ENCODE measurements at regions not wholly inside any gene's neighbourhood (a gene's known extent, or its start where the extent isn't known, plus 50 kb on each side); places are given as distances from the start of the nearest gene placed in this dataset.

DNA sequence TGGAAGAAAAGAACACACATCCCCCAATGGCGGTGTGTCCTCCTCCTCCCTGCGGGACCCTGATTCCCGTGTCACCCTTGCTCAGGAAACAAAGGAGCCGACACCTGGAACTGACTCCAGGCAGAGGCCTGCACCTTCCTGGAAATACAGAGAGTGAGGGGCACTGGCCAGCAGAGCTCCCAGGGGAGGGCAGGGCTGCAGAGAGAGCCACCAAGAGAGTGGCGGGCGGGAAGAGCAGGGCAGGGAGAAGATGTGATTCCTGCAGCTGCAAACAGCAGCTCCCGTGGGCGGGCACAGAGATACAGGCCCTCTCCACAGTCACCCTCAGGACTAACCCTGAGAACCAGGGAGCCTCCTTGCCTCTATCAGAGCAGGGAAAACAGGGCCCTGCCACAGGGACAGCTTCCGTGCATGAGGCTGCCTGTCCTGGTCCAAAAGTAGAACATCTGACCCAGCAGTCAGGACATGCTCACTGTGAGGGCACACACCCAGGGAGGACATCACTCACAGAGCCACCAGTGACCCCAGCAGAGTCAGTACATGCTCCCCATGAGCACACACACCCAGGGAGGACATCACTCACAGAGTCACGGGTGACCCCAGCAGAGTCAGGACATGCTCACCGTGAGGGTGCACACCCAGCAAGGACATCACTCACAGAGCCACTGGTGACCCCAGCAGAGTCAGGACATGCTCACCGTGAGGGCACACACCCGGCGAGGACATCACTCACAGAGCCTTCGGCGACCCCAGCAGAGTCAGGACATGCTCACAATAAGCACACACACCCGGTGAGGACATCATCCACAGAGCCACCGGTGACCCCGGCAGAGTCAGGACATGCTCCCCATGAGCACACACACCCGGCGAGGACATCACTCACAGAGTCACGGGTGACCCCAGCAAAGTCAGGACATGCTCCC lies 193.1 kb downstream of the DLL1 start:
- Mint-ChIP-seq H3K27me3 (ENCODE audit: low read depth) (no peaks in the 10 kb centered on the region; the same call in 1 of the 2 replicates), H3K4me3 (no peak overlapping the region), H3K4me1 (peaks cover 15% of the 10 kb centered on the region), H3K9me3 (peaks cover 16% of the 10 kb centered on the region), H3K27ac (no peak overlapping the region), H3K36me3 (peaks cover 9% of the 10 kb centered on the region)
- ATAC-seq (no peak), DNase-seq (ENCODE audit: low spot score) (peak; percentile 4)
- CTCF ChIA-PET: no interaction called here
- POLR2A ChIA-PET: no interaction called here
- TF ChIP-seq, protein P1, sequence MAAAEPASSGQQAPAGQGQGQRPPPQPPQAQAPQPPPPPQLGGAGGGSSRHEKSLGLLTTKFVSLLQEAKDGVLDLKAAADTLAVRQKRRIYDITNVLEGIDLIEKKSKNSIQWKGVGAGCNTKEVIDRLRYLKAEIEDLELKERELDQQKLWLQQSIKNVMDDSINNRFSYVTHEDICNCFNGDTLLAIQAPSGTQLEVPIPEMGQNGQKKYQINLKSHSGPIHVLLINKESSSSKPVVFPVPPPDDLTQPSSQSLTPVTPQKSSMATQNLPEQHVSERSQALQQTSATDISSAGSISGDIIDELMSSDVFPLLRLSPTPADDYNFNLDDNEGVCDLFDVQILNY (CRISPR knock-in tag; IDR thresholded peaks at IDR 0.05): no peak
- no peak for TF ChIP-seq SMAD3 (CRISPR knock-in tag; IDR thresholded peaks at IDR 0.05; ENCODE audit: borderline replicate concordance)
- TF ChIP-seq, protein P2, sequence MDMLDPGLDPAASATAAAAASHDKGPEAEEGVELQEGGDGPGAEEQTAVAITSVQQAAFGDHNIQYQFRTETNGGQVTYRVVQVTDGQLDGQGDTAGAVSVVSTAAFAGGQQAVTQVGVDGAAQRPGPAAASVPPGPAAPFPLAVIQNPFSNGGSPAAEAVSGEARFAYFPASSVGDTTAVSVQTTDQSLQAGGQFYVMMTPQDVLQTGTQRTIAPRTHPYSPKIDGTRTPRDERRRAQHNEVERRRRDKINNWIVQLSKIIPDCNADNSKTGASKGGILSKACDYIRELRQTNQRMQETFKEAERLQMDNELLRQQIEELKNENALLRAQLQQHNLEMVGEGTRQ (CRISPR knock-in tag; IDR thresholded peaks at IDR 0.05): no peak
- TF ChIP-seq, protein P3, sequence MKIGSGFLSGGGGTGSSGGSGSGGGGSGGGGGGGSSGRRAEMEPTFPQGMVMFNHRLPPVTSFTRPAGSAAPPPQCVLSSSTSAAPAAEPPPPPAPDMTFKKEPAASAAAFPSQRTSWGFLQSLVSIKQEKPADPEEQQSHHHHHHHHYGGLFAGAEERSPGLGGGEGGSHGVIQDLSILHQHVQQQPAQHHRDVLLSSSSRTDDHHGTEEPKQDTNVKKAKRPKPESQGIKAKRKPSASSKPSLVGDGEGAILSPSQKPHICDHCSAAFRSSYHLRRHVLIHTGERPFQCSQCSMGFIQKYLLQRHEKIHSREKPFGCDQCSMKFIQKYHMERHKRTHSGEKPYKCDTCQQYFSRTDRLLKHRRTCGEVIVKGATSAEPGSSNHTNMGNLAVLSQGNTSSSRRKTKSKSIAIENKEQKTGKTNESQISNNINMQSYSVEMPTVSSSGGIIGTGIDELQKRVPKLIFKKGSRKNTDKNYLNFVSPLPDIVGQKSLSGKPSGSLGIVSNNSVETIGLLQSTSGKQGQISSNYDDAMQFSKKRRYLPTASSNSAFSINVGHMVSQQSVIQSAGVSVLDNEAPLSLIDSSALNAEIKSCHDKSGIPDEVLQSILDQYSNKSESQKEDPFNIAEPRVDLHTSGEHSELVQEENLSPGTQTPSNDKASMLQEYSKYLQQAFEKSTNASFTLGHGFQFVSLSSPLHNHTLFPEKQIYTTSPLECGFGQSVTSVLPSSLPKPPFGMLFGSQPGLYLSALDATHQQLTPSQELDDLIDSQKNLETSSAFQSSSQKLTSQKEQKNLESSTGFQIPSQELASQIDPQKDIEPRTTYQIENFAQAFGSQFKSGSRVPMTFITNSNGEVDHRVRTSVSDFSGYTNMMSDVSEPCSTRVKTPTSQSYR (CRISPR knock-in tag; IDR thresholded peaks at IDR 0.05): no peak
- no peak for TF ChIP-seq PREB (CRISPR knock-in tag; IDR thresholded peaks at IDR 0.05; ENCODE audit: borderline replicate concordance)
- no peak for TF ChIP-seq ZNF423 (CRISPR knock-in tag; IDR thresholded peaks at IDR 0.05)
- TF ChIP-seq, protein P4, sequence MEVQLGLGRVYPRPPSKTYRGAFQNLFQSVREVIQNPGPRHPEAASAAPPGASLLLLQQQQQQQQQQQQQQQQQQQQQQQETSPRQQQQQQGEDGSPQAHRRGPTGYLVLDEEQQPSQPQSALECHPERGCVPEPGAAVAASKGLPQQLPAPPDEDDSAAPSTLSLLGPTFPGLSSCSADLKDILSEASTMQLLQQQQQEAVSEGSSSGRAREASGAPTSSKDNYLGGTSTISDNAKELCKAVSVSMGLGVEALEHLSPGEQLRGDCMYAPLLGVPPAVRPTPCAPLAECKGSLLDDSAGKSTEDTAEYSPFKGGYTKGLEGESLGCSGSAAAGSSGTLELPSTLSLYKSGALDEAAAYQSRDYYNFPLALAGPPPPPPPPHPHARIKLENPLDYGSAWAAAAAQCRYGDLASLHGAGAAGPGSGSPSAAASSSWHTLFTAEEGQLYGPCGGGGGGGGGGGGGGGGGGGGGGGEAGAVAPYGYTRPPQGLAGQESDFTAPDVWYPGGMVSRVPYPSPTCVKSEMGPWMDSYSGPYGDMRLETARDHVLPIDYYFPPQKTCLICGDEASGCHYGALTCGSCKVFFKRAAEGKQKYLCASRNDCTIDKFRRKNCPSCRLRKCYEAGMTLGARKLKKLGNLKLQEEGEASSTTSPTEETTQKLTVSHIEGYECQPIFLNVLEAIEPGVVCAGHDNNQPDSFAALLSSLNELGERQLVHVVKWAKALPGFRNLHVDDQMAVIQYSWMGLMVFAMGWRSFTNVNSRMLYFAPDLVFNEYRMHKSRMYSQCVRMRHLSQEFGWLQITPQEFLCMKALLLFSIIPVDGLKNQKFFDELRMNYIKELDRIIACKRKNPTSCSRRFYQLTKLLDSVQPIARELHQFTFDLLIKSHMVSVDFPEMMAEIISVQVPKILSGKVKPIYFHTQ (CRISPR knock-in tag; IDR thresholded peaks at IDR 0.05): no peak
- no peak for TF ChIP-seq CBFB (CRISPR knock-in tag; IDR thresholded peaks at IDR 0.05; ENCODE audit: low read depth)
- no peak for TF ChIP-seq ATF2 (CRISPR knock-in tag; IDR thresholded peaks at IDR 0.05; ENCODE audit: borderline replicate concordance, low read depth)
- no peak for TF ChIP-seq ATF6 (CRISPR knock-in tag; IDR thresholded peaks at IDR 0.05)
- TF ChIP-seq TEAD4 (CRISPR knock-in tag; IDR thresholded peaks at IDR 0.05): no peak

Data from WTC11 (cell line).